ENCODE measurements at regions not wholly inside any gene's neighbourhood (a gene's known extent, or its start where the extent isn't known, plus 50 kb on each side); places are given as distances from the start of the nearest gene placed in this dataset.

DNA sequence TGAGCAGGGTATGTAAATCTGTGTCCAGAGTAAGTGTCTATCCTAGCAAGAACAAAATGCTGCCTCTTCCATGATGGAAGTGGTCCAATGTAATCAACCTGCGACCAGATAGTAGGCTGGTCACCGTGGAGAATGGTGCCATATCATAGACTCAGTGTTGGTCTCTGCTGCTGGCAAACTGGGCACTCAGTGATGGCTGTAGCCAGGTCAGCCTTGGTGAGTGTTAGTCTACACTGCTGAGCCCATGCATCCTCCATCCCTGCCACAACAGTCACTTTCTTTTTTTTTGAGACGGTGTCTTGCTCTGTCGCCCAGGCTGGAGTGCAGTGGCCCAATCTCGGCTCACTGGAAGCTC, 69.3 kb downstream of the CHRD start:
- no peaks in the 10 kb centered on the region for H3K27me3 ChIP-seq (replicated peaks; ENCODE audit: insufficient read depth)
- H3K36me3 ChIP-seq: no peaks in the 10 kb centered on the region
- DNase-seq (ENCODE audit: low spot score) (no peak), ATAC-seq (ENCODE audit: insufficient number of reproducible peaks, low FRiP score, low read depth) (no peak)
- no peaks in the 10 kb centered on the region for H3K9me3 ChIP-seq
- TF ChIP-seq, protein P1, sequence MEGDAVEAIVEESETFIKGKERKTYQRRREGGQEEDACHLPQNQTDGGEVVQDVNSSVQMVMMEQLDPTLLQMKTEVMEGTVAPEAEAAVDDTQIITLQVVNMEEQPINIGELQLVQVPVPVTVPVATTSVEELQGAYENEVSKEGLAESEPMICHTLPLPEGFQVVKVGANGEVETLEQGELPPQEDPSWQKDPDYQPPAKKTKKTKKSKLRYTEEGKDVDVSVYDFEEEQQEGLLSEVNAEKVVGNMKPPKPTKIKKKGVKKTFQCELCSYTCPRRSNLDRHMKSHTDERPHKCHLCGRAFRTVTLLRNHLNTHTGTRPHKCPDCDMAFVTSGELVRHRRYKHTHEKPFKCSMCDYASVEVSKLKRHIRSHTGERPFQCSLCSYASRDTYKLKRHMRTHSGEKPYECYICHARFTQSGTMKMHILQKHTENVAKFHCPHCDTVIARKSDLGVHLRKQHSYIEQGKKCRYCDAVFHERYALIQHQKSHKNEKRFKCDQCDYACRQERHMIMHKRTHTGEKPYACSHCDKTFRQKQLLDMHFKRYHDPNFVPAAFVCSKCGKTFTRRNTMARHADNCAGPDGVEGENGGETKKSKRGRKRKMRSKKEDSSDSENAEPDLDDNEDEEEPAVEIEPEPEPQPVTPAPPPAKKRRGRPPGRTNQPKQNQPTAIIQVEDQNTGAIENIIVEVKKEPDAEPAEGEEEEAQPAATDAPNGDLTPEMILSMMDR (IDR thresholded peaks at IDR 0.05): no peak
- no peaks in the 10 kb centered on the region for H3K4me1 ChIP-seq (ENCODE audit: control insufficient read depth in 1 of 2, low read depth in 2 of 2)
- H3K4me3 ChIP-seq: no peak overlapping the region
- H3K27ac ChIP-seq: no peak overlapping the region

GRCh38 chr3:184450547-184450946, 70.7 kb downstream of the CHRD start:
- Histone ChIP-seq H3K27me3 (replicated peaks; ENCODE audit: insufficient read depth) (no peaks in the 10 kb centered on the region), H3K27ac (no peak overlapping the region), H3K9me3 (no peaks in the 10 kb centered on the region), H3K36me3 (no peaks in the 10 kb centered on the region), H3K4me1 (ENCODE audit: control insufficient read depth in 1 of 2, low read depth in 2 of 2) (no peaks in the 10 kb centered on the region), H3K4me3 (no peak overlapping the region)
- TF ChIP-seq, protein P1 (IDR thresholded peaks at IDR 0.05): no peak
- DNase-seq (ENCODE audit: low spot score): no peak
- no peak for ATAC-seq (ENCODE audit: insufficient number of reproducible peaks, low FRiP score, low read depth)

DNA sequence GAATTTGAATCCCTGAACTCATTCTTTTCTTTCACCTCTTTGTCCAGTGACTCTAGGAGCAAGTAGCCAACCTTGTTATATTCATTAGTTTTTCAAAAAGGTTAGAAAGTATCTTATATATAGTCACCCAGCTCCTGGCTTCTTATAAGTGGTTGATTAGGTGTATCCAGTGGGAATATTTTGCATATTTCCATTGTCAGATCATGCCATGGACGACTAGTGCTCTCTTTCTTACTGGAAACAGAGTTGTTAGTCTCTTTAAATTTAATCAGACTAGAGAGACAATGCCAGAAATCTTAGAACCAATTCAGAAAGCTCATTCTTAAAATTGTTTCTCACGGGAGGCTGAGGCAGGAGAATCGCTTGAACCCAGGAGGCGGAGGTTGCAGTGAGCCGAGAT, 73.4 kb downstream of the CHRD start:
- no peak for ATAC-seq (ENCODE audit: insufficient number of reproducible peaks, low FRiP score, low read depth)
- H3K4me3 ChIP-seq: no peak overlapping the region
- no peaks in the 10 kb centered on the region for H3K9me3 ChIP-seq
- H3K36me3 ChIP-seq: no peaks in the 10 kb centered on the region
- H3K27ac ChIP-seq: no peak overlapping the region
- DNase-seq (ENCODE audit: low spot score): no peak
- no peaks in the 10 kb centered on the region for H3K27me3 ChIP-seq (replicated peaks; ENCODE audit: insufficient read depth)
- no peaks in the 10 kb centered on the region for H3K4me1 ChIP-seq (ENCODE audit: control insufficient read depth in 1 of 2, low read depth in 2 of 2)
- TF ChIP-seq, protein P1 (IDR thresholded peaks at IDR 0.05): no peak

DNA sequence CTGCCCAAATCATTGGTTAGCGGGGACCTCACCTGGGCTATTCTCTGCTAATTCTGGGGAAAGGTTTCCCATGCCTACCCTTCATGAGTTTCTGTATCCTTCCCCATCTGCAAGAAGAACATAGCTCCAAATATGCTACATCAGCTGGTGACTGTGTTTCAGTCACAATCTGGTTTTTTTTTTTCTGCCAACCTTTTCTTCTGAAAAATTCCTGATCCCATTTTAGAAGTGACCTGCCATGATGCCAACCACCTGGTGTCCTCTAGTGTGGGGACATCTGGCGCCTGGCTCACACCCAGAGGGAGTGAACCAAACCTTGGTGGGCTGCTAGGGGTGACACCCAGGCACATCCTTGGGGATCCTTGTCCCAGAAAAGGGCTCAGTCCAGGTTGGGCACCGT, 76.1 kb downstream of the CHRD start:
- Histone ChIP-seq H3K4me3 (no peak overlapping the region), H3K27me3 (replicated peaks; ENCODE audit: insufficient read depth) (no peaks in the 10 kb centered on the region), H3K27ac (no peak overlapping the region), H3K9me3 (no peaks in the 10 kb centered on the region), H3K36me3 (no peaks in the 10 kb centered on the region), H3K4me1 (ENCODE audit: control insufficient read depth in 1 of 2, low read depth in 2 of 2) (no peaks in the 10 kb centered on the region)
- TF ChIP-seq, protein P1 (IDR thresholded peaks at IDR 0.05): no peak
- ATAC-seq (ENCODE audit: insufficient number of reproducible peaks, low FRiP score, low read depth) (no peak), DNase-seq (ENCODE audit: low spot score) (no peak)

DNA sequence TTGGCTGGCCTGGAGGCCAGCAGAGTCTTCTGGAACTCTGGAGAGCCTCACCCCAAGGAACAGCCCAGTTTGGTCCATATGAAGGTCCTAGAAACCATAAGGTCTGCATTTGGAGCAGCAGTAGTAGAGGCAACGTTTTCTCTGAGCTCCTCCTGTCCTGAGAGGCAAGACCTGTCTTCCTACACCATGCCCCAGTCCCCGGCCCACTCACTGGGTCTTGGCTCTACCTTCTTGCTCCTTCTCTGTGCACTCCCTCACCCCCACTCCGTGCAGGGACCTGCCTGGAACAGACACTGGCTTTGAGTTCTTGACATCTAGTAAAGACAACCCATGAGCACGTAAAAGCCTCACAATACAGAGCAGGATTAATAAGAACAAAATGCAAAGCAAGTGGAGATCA, 76.6 kb downstream of the CHRD start:
- ATAC-seq (ENCODE audit: insufficient number of reproducible peaks, low FRiP score, low read depth): no peak
- Histone ChIP-seq H3K4me1 (ENCODE audit: control insufficient read depth in 1 of 2, low read depth in 2 of 2) (no peaks in the 10 kb centered on the region), H3K4me3 (no peak overlapping the region), H3K9me3 (no peaks in the 10 kb centered on the region), H3K27me3 (replicated peaks; ENCODE audit: insufficient read depth) (no peaks in the 10 kb centered on the region), H3K36me3 (no peaks in the 10 kb centered on the region), H3K27ac (no peak overlapping the region)
- TF ChIP-seq, protein P1 (IDR thresholded peaks at IDR 0.05): no peak
- no peak for DNase-seq (ENCODE audit: low spot score)
